ENCODE measurements at regions not wholly inside any gene's neighbourhood (a gene's known extent, or its start where the extent isn't known, plus 50 kb on each side); places are given as distances from the start of the nearest gene placed in this dataset.

- Histone ChIP-seq H2BK5ac (ENCODE audit: low read depth, low read length, poor library complexity, severe bottlenecking) (no peak overlapping the region), H2BK15ac (ENCODE audit: low read depth, low read length) (peak overlapping the region; percentile 47; the same call in 1 of the 3 replicates), H3K4ac (ENCODE audit: low read depth, low read length) (no peak overlapping the region), H3K4me3 (ENCODE audit: insufficient read depth, low read depth, low read length) (no peak overlapping the region), H3K56ac (ENCODE audit: extremely low read depth, insufficient read depth, low read length) (no peak overlapping the region), H4K8ac (ENCODE audit: low read depth in 2 of 2, low read length in 2 of 2) (no peak overlapping the region), H3K4me1 (ENCODE audit: control insufficient read depth, insufficient read depth, low read length) (peaks cover 8% of the 10 kb centered on the region), H3K27ac (ENCODE audit: insufficient read depth, low read length) (no peak overlapping the region), H3K36me3 (ENCODE audit: control insufficient read depth, insufficient read depth, low read length) (no peaks in the 10 kb centered on the region), H3K23ac (ENCODE audit: low read depth, low read length) (no peak overlapping the region), H2BK20ac (ENCODE audit: low read depth, low read length) (no peak overlapping the region), H3K4me2 (ENCODE audit: low read depth, low read length) (no peak overlapping the region), H4K5ac (ENCODE audit: low read depth, low read length) (no peak overlapping the region), H2AK9ac (replicated peaks; ENCODE audit: low read depth, low read length, poor library complexity) (no peak overlapping the region), H4K20me1 (ENCODE audit: insufficient read depth, low read length) (no peaks in the 10 kb centered on the region), H2AFZ (replicated peaks; ENCODE audit: low read length, poor library complexity) (no peak overlapping the region), H3K9ac (ENCODE audit: low read depth, low read length) (no peak overlapping the region), H4K91ac (ENCODE audit: insufficient read depth, low read depth, low read length) (no peak overlapping the region), H3K79me1 (ENCODE audit: low read depth in 1 of 2, low read length in 2 of 2) (no peaks in the 10 kb centered on the region), H3K18ac (ENCODE audit: low read depth, low read length) (no peak overlapping the region), H3K9me3 (ENCODE audit: control insufficient read depth, insufficient read depth, low read length) (no peaks in the 10 kb centered on the region), H2BK120ac (ENCODE audit: low read depth, low read length) (no peak overlapping the region; the same call in 1 of the 2 replicates), H2AK5ac (ENCODE audit: low read depth, low read length) (no peak overlapping the region), H3K27me3 (ENCODE audit: control insufficient read depth, insufficient read depth, low read length) (no peaks in the 10 kb centered on the region), H3K9me1 (ENCODE audit: insufficient read depth, low read length) (peaks cover 8% of the 10 kb centered on the region), H3K14ac (replicated peaks; ENCODE audit: low read depth, low read length) (no peak overlapping the region)
- DNase-seq (peak; percentile 51), ATAC-seq (ENCODE audit: low read depth) (peak; percentile 81)
- no TSS peak for BruUV-seq (replicated peaks)
- 80% methylated on average over 3 of the region's 3 CpGs; no CpG with 5 or more reads in 1 of the 2 experiments for WGBS, 2 experiments (ENCODE audit: extremely low coverage in 2 of 2, insufficient read length in 1 of 2)
- ChIA-PET CTCF (interaction anchor here (0.6 to 2.1 kb wide), 11 partner anchors 13 to 201 kb away, joined by 3 to 15 read pairs (median 4); partner anchors contain the start of gene PPP1R3C), POLR2A (ENCODE audit: unreplicated experiment) (no interaction called here)
- intact Hi-C loops (cut with micrococcal nuclease) (loop anchor here (1.0 to 5.0 kb wide), 5 partner anchors 61 to 396 kb away; partner anchors contain the start of gene PPP1R3C), in situ Hi-C loops (cut with MboI; ENCODE audit: low sequenced_read_pairs) (loop anchor here (10.0 kb wide), 1 partner anchor 139 kb away; no protein-coding TSS in a partner anchor), dilution Hi-C loops (cut with HindIII; ENCODE audit: low sequenced_read_pairs, unreplicated experiment) (no loop called here)
- no peak for TF ChIP-seq RFX5 (IDR thresholded peaks at IDR 0.05; ENCODE audit: low read depth, low read length)
- no peak for TF ChIP-seq CHD1 (IDR thresholded peaks at IDR 0.05; ENCODE audit: low read depth, low read length)
- TF ChIP-seq FOS (IDR thresholded peaks at IDR 0.05; ENCODE audit: low read depth, low read length) = no peak
- no peak for TF ChIP-seq USF2 (IDR thresholded peaks at IDR 0.05; ENCODE audit: low read depth, low read length)
- no peak for TF ChIP-seq MAZ (IDR thresholded peaks at IDR 0.05; ENCODE audit: borderline replicate concordance, low read depth, low read length)
- peak; percentile 86 for TF ChIP-seq RAD21 (IDR thresholded peaks at IDR 0.05; ENCODE audit: low read length)
- peak; percentile 82 for TF ChIP-seq CTCF (conservative IDR thresholded peaks at IDR 0.05; ENCODE audit: low read depth, low read length)
- TF ChIP-seq SMC3 (IDR thresholded peaks at IDR 0.05; ENCODE audit: low read depth, low read length) = peak; percentile 84
- no peak for TF ChIP-seq MXI1 (IDR thresholded peaks at IDR 0.05; ENCODE audit: borderline replicate concordance, low read depth, low read length)
These were observed 61.4 kb upstream of the PPP1R3C start for GRCh38 chr10:91694170-91694794.

Measured in IMR-90 (cell line).